ENCODE measurements at regions not wholly inside any gene's neighbourhood (a gene's known extent, or its start where the extent isn't known, plus 50 kb on each side); places are given as distances from the start of the nearest gene placed in this dataset.

DNA sequence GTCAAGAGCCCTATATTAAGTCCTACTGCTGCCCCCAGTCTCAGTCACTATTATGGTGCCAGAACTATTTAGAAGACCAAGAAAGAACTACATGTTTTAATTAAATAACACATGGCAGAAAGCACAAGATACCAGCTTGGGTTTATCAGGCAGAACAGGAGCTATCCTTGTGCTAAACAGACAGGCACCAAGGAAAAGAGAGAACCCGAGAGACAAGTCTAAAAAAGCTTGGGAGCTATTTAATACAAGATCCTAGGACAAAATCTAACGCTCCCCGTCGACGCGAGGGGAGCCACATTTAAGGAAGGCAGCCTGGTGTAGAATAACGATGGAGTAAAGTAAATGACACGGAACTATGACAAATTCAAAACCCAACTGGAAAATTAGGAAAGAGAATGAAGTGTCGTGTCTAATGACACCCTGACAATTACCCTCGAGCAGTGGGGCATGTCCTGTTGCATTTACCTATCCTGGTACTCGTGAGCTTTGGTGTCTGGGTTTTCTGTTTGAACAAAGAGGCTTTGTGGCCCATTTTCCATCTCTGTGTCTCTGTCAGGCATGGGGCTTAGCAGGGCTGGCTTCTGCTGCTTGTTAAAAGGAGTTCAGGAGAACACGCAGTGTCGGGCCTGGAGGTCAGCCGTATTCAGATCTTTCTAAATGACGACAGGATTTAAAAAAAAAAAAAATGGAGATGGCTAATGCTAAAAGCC lies 140.6 kb downstream of the ETNK1 start:
- no peaks in the 10 kb centered on the region for H4K20me1 ChIP-seq (ENCODE audit: low read depth, low read length)
- no peak overlapping the region for H3K27ac ChIP-seq (ENCODE audit: low read depth, low read length)
- H3F3A ChIP-seq (ENCODE audit: insufficient read depth) = no peaks in the 10 kb centered on the region
- H3K4me2 ChIP-seq (ENCODE audit: low read depth, low read length, poor library complexity, severe bottlenecking) = no peak overlapping the region
- no peaks in the 10 kb centered on the region for H3K79me2 ChIP-seq (ENCODE audit: insufficient read depth, low read length)
- H2AFZ ChIP-seq (ENCODE audit: low read depth, low read length, severe bottlenecking) = no peak overlapping the region
- H3K4me3 ChIP-seq (ENCODE audit: insufficient read depth, low read length, poor library complexity, severe bottlenecking) = no peak overlapping the region
- no peaks in the 10 kb centered on the region for H3K27me3 ChIP-seq (ENCODE audit: low read length)
- no peak overlapping the region for H3K9ac ChIP-seq (ENCODE audit: low read length)
- no peaks in the 10 kb centered on the region for H3K9me3 ChIP-seq (ENCODE audit: insufficient read depth, low read length)
- no peaks in the 10 kb centered on the region for H3K36me3 ChIP-seq (ENCODE audit: low read length)
- TF ChIP-seq, protein P1, sequence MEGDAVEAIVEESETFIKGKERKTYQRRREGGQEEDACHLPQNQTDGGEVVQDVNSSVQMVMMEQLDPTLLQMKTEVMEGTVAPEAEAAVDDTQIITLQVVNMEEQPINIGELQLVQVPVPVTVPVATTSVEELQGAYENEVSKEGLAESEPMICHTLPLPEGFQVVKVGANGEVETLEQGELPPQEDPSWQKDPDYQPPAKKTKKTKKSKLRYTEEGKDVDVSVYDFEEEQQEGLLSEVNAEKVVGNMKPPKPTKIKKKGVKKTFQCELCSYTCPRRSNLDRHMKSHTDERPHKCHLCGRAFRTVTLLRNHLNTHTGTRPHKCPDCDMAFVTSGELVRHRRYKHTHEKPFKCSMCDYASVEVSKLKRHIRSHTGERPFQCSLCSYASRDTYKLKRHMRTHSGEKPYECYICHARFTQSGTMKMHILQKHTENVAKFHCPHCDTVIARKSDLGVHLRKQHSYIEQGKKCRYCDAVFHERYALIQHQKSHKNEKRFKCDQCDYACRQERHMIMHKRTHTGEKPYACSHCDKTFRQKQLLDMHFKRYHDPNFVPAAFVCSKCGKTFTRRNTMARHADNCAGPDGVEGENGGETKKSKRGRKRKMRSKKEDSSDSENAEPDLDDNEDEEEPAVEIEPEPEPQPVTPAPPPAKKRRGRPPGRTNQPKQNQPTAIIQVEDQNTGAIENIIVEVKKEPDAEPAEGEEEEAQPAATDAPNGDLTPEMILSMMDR (IDR thresholded peaks at IDR 0.05; ENCODE audit: insufficient read depth, low read length, poor library complexity, severe bottlenecking) = no peak
- TF ChIP-seq EZH2phosphoT487 (conservative IDR thresholded peaks at IDR 0.05; ENCODE audit: low read length) = no peak
- H3K9me2 ChIP-seq (replicated peaks; ENCODE audit: insufficient read depth, low read length) = no peaks in the 10 kb centered on the region

DNA sequence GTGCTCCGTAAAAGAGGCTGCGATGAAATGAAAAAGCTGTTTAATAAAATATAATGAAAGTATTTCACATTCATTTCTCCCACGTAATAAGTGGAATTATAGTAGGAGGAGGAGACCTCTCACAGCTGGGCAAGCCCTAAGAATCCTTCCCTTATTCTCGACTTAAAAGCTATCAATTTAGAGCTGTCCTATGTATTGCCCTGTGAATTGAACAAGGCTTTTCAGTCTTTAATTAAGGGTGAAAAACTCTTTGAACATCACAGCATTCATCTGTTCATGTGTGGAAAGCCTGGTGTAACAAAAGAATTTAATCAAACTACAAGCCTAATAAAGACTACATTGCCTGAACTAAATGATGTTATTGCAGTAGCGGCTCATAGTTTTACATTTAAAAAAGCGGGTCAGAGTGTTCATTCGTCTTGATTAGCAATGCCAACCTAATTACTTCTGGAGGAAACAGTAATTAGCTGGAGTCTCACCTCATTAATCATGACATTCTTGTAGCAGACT lies 142.0 kb downstream of the ETNK1 start:
- Histone ChIP-seq H3K4me2 (ENCODE audit: low read depth, low read length, poor library complexity, severe bottlenecking) (no peak overlapping the region), H3K79me2 (ENCODE audit: insufficient read depth, low read length) (no peaks in the 10 kb centered on the region), H2AFZ (ENCODE audit: low read depth, low read length, severe bottlenecking) (no peak overlapping the region), H3F3A (ENCODE audit: insufficient read depth) (no peaks in the 10 kb centered on the region), H3K4me3 (ENCODE audit: insufficient read depth, low read length, poor library complexity, severe bottlenecking) (no peak overlapping the region), H3K9ac (ENCODE audit: low read length) (no peak overlapping the region), H3K9me3 (ENCODE audit: insufficient read depth, low read length) (no peaks in the 10 kb centered on the region), H4K20me1 (ENCODE audit: low read depth, low read length) (no peaks in the 10 kb centered on the region), H3K36me3 (ENCODE audit: low read length) (no peaks in the 10 kb centered on the region), H3K27me3 (ENCODE audit: low read length) (no peaks in the 10 kb centered on the region), H3K27ac (ENCODE audit: low read depth, low read length) (no peak overlapping the region), H3K9me2 (replicated peaks; ENCODE audit: insufficient read depth, low read length) (no peaks in the 10 kb centered on the region)
- TF ChIP-seq EZH2phosphoT487 (conservative IDR thresholded peaks at IDR 0.05; ENCODE audit: low read length) = no peak
- TF ChIP-seq, protein P1 (IDR thresholded peaks at IDR 0.05; ENCODE audit: insufficient read depth, low read length, poor library complexity, severe bottlenecking) = no peak

DNA sequence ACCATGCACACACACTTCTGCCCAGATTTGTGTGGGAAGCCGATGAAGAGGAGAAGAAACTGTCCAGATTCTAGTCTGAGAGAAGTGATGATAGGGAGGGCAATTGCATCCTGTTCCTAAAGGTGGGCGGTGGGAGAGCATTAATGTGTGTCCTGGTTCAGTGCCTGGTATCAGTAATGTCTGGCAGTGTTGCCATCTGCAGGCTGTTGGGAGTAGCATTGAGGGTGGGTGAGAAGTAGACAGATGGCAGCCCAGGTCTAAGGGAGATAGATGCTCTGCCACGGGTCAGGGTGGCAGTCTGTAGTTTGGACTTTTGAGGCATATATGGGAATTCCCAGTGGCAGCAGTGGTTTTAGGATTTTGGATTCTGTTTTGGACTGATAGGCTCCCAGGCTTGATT lies 156.4 kb downstream of the ETNK1 start:
- H3K9me2 ChIP-seq (replicated peaks; ENCODE audit: insufficient read depth, low read length) = no peaks in the 10 kb centered on the region
- no peaks in the 10 kb centered on the region for H3K36me3 ChIP-seq (ENCODE audit: low read length)
- no peak overlapping the region for H3K9ac ChIP-seq (ENCODE audit: low read length)
- H4K20me1 ChIP-seq (ENCODE audit: low read depth, low read length) = no peaks in the 10 kb centered on the region
- no peak overlapping the region for H2AFZ ChIP-seq (ENCODE audit: low read depth, low read length, severe bottlenecking)
- no peak overlapping the region for H3K4me2 ChIP-seq (ENCODE audit: low read depth, low read length, poor library complexity, severe bottlenecking)
- H3K9me3 ChIP-seq (ENCODE audit: insufficient read depth, low read length) = no peaks in the 10 kb centered on the region
- TF ChIP-seq, protein P1 (IDR thresholded peaks at IDR 0.05; ENCODE audit: insufficient read depth, low read length, poor library complexity, severe bottlenecking) = no peak
- TF ChIP-seq EZH2phosphoT487 (conservative IDR thresholded peaks at IDR 0.05; ENCODE audit: low read length) = no peak
- no peaks in the 10 kb centered on the region for H3K27me3 ChIP-seq (ENCODE audit: low read length)
- no peak overlapping the region for H3K27ac ChIP-seq (ENCODE audit: low read depth, low read length)
- no peaks in the 10 kb centered on the region for H3F3A ChIP-seq (ENCODE audit: insufficient read depth)
- no peak overlapping the region for H3K4me3 ChIP-seq (ENCODE audit: insufficient read depth, low read length, poor library complexity, severe bottlenecking)
- H3K79me2 ChIP-seq (ENCODE audit: insufficient read depth, low read length) = no peaks in the 10 kb centered on the region
